Spinal cord (tissue), 9 donors: ENCODE measurements at regions not wholly inside any gene's neighbourhood (a gene's known extent, or its start where the extent isn't known, plus 50 kb on each side); places are given as distances from the start of the nearest gene placed in this dataset.
"Not testable (repeated sequence)": the region's sequence is repeated elsewhere in the genome, so short reads cannot be mapped to it uniquely, and the experiment has no call there.

ENCODE experiments used
- DNase-seq, 6 donors: peaks; one replicate each; pipeline versions ENCODE4 v3.0.0 to v3.0.0-alpha.2; 2013 to 2015; ENCODE audit warnings: low spot score in 6 of 6, low read depth in 4 of 6
- H3K27ac ChIP-seq: one replicate; pipeline ENCODE4 v1.5.1; 2013; ENCODE audit warnings: low read depth, low read length, control low read depth
- H3K27me3 ChIP-seq: one replicate; pipeline ENCODE4 v1.6.1; 2013; ENCODE audit warnings: low read length; ENCODE audit not compliant: control insufficient read depth, insufficient read depth
- H3K36me3 ChIP-seq: one replicate; pipeline ENCODE4 v1.6.1; 2013; ENCODE audit warnings: low read length; ENCODE audit not compliant: control insufficient read depth, insufficient read depth
- H3K4me1 ChIP-seq: one replicate; pipeline ENCODE4 v1.6.1; 2013; ENCODE audit warnings: low read length; ENCODE audit not compliant: control insufficient read depth, insufficient read depth
- H3K4me3 ChIP-seq: one replicate; pipeline ENCODE4 v1.5.1; 2013; ENCODE audit warnings: low read depth, low read length, control low read depth
- H3K9me3 ChIP-seq: one replicate; pipeline ENCODE4 v1.6.1; 2013; ENCODE audit warnings: low read length; ENCODE audit not compliant: control insufficient read depth, insufficient read depth
- WGBS: methylation state at CpG from one replicate; pipeline ENCODE4 v1.1.5; 2013; ENCODE audit warnings: missing lambda C conversion rate; ENCODE audit not compliant: insufficient coverage; 5-methylcytosine and 5-hydroxymethylcytosine counted together
- donor health status: healthy.

- no peaks in the 10 kb centered on the region for H3K9me3 ChIP-seq
- no peak for DNase-seq
- H3K27me3 ChIP-seq, result no peaks in the 10 kb centered on the region
Measured at GRCh38 chr12:105492591-105493545, 162.4 kb downstream of the C12orf75 start.

GRCh38 chr12:105499205-105499604, 168.7 kb downstream of the C12orf75 start:
- Histone ChIP-seq H3K9me3 (peaks cover 2% of the 10 kb centered on the region), H3K36me3 (no peaks in the 10 kb centered on the region), H3K27me3 (no peaks in the 10 kb centered on the region), H3K27ac (no peak overlapping the region), H3K4me1 (no peaks in the 10 kb centered on the region), H3K4me3 (no peak overlapping the region)
- WGBS, result no CpG with 5 or more reads among the region's 2 CpGs
- DNase-seq, result no peak

More at GRCh38 chr12:105492591-105493545, 162.4 kb downstream of the C12orf75 start:
- H3K4me1 ChIP-seq, result no peaks in the 10 kb centered on the region
- 86% methylated on average over 3 of the region's 12 CpGs for WGBS
- no peak overlapping the region for H3K27ac ChIP-seq
- H3K4me3 ChIP-seq, result no peak overlapping the region
- H3K36me3 ChIP-seq, result no peaks in the 10 kb centered on the region

- H3K36me3 ChIP-seq, H3K27me3 ChIP-seq, H3K4me3 ChIP-seq, H3K4me1 ChIP-seq, H3K9me3 ChIP-seq, H3K27ac ChIP-seq, DNase-seq: not testable (repeated sequence)
- 86% methylated on average over 12 of the region's 12 CpGs for WGBS
Measured at GRCh38 chr12:105500676-105501075, 170.2 kb downstream of the C12orf75 start.

GRCh38 chr12:105502426-105502930, 172.0 kb downstream of the C12orf75 start:
- no peak overlapping the region for H3K4me3 ChIP-seq
- no peaks in the 10 kb centered on the region for H3K4me1 ChIP-seq
- no CpG with 5 or more reads among the region's 4 CpGs for WGBS
- peaks cover 2% of the 10 kb centered on the region for H3K9me3 ChIP-seq
- DNase-seq, result no peak
- H3K27me3 ChIP-seq, result no peaks in the 10 kb centered on the region
- no peaks in the 10 kb centered on the region for H3K36me3 ChIP-seq
- no peak overlapping the region for H3K27ac ChIP-seq

GRCh38 chr12:105503619-105504018, 173.1 kb downstream of the C12orf75 start:
- WGBS, result 80% methylated on average over 1 of the region's 1 CpG
- DNase-seq, result no peak
- H3K4me3 ChIP-seq, result no peak overlapping the region

GRCh38 chr12:105504286-105504685, 173.8 kb downstream of the C12orf75 start:
- H3K4me3 ChIP-seq, result no peak overlapping the region
- no peaks in the 10 kb centered on the region for H3K4me1 ChIP-seq
- DNase-seq, result no peak
- H3K27ac ChIP-seq, result no peak overlapping the region
- 89% methylated on average over 3 of the region's 7 CpGs for WGBS
- no peaks in the 10 kb centered on the region for H3K36me3 ChIP-seq
- H3K9me3 ChIP-seq, result no peaks in the 10 kb centered on the region
- no peaks in the 10 kb centered on the region for H3K27me3 ChIP-seq

More at GRCh38 chr12:105503619-105504018, 173.1 kb downstream of the C12orf75 start:
- Histone ChIP-seq H3K4me1 (no peaks in the 10 kb centered on the region), H3K9me3 (no peaks in the 10 kb centered on the region), H3K27me3 (no peaks in the 10 kb centered on the region), H3K36me3 (no peaks in the 10 kb centered on the region), H3K27ac (no peak overlapping the region)

GRCh38 chr12:105506678-105507310, 176.3 kb downstream of the C12orf75 start:
- Histone ChIP-seq H3K9me3 (no peaks in the 10 kb centered on the region), H3K27ac (no peak overlapping the region), H3K4me1 (no peaks in the 10 kb centered on the region), H3K36me3 (no peaks in the 10 kb centered on the region), H3K4me3 (no peak overlapping the region), H3K27me3 (no peaks in the 10 kb centered on the region)
- DNase-seq, result no peak
- whole genome bisulfite sequencing, result 92% methylated on average over 1 of the region's 1 CpG

- Histone ChIP-seq H3K9me3 (no peaks in the 10 kb centered on the region), H3K27me3 (no peaks in the 10 kb centered on the region), H3K4me1 (no peaks in the 10 kb centered on the region), H3K4me3 (no peak overlapping the region), H3K27ac (no peak overlapping the region), H3K36me3 (no peaks in the 10 kb centered on the region)
- 57% methylated on average over 2 of the region's 10 CpGs for WGBS
- DNase-seq, result peak in 1 of 6 donors; percentile 31
Measured at GRCh38 chr12:105507311-105508038, 177.0 kb downstream of the C12orf75 start.

- no peaks in the 10 kb centered on the region for H3K9me3 ChIP-seq
- DNase-seq, result no peak
- no peaks in the 10 kb centered on the region for H3K36me3 ChIP-seq
- no peak overlapping the region for H3K27ac ChIP-seq
- H3K27me3 ChIP-seq, result no peaks in the 10 kb centered on the region
- WGBS, result no CpG with 5 or more reads among the region's 3 CpGs
- H3K4me3 ChIP-seq, result no peak overlapping the region
- H3K4me1 ChIP-seq, result no peaks in the 10 kb centered on the region
Measured at GRCh38 chr12:105508096-105508495, 177.6 kb downstream of the C12orf75 start.
